ENCODE measurements at regions not wholly inside any gene's neighbourhood (a gene's known extent, or its start where the extent isn't known, plus 50 kb on each side); places are given as distances from the start of the nearest gene placed in this dataset.

- TF ChIP-seq EZH2 (IDR thresholded peaks at IDR 0.05; ENCODE audit: borderline replicate concordance, low read depth, low read length, poor library complexity, severe bottlenecking) = no peak
- no peak for TF ChIP-seq CTCF (conservative IDR thresholded peaks at IDR 0.05; ENCODE audit: low read depth, low read length)
These were observed 407.8 kb upstream of the PODXL start for GRCh38 chr7:131964203-131964602.

All from A673 (cell line).